DMS 273 (cell line): ENCODE measurements at regions not wholly inside any gene's neighbourhood (a gene's known extent, or its start where the extent isn't known, plus 50 kb on each side); places are given as distances from the start of the nearest gene placed in this dataset.

Experiments used
- DNase-seq: peaks from one replicate; lab custom pipeline; 2025; ENCODE audit not compliant: unreplicated experiment; lab: John Stamatoyannopoulos, UW

GRCh38 chr18:78677483-78678317 is 301.9 kb upstream of the SALL3 start:
- DNase-seq = no peak

DNA sequence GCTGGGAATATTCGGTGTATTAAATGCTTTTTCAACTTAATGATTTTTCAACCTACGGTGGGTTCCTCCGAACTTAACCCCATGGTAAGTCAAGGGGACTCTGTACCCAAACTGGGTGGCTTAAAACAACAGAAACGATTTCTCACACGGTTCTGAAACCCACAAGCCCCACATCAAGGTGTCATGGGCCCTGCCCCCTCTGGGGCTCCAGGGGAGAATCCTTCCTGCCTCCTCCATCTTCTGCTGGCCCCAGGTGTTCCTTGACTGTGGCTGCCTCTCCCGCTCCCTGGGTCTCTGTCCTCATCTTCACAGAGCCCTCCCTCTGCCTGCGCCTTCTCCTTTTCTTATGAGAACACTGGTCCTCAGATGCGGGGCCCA is 301.3 kb upstream of the SALL3 start:
- no peak for DNase-seq

- no peak for DNase-seq
These were observed 300.6 kb upstream of the SALL3 start for GRCh38 chr18:78679031-78679430.

GRCh38 chr18:78679613-78680260 is 299.9 kb upstream of the SALL3 start:
- no peak for DNase-seq

DNA sequence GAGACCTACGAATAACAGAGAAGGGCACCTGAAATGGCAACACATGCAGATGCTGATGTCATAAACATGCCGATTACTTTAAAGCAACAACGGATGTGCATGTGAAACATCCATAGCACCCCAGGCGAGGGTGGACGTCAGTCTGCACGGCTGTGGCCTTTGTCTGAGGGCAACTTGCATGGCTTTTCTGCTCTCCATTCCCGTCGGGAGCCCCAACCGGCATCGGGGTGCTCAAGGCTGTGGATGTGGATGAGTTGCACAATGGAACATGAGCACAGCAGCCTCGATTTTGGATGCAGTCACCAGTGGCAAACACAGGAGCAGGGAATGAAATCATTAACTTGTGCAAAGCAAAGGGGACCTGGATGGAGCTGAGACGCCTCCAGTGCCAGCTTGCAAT is 298.2 kb upstream of the SALL3 start:
- DNase-seq = no peak

- DNase-seq = no peak
These were observed 297.7 kb upstream of the SALL3 start for GRCh38 chr18:78681934-78682333.

DNA sequence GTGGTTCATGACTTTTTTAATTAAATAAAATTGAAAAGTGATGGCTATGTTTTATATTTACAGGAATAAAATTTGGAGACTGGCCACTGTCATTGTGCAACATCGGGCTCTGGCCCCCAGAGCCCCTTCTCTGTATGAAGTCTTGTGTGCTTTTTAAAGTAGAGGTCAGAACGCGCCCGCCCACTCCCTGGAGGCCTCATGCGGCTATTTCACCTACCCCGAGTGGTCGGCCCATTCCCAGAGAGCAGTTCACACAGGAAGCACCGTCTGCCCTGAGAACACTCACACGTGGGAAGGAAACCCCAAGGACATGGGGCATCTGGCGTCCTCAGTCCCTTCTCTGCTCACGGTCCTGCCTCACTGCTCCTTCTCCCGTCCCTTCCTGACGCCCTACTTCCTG is 296.9 kb upstream of the SALL3 start:
- no peak for DNase-seq

- no peak for DNase-seq
These were observed 296.2 kb upstream of the SALL3 start for GRCh38 chr18:78683191-78684010.

DNA sequence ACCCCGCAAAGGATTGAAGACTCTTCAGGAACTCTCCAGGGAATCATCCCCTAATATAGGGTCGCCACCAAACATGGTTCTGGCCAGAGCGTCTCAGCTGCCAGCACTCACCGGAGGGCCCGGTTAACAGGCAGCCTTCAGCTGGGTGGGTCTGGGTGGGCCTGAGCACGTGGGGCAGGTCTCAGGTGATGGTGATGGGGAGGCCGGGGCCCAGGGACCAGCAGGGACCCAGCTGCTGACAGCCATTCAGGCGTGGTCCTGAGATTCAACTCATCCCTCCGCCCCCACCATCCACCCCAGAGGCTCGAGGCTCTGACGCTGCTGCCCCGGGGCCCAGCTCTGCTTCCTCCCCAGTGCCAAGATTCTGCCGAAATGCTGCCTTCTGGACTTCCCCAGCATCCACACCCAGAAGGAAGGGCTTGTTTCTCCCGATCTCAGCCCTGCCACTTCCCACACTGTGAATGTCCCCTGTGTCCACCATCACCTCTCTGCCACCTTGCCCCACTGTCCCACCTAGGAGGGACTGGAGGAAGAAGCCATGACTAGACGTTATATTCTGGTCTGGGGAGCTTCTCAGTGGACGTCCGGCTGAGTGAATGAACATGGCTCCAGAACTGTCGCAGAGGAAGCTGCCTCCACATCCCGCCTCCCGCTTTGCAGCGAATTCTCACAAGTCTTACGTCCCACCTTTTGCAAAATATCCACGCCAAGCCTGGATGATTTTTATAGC is 294.2 kb upstream of the SALL3 start:
- DNase-seq = no peak

- no peak for DNase-seq
These were observed 293.6 kb upstream of the SALL3 start for GRCh38 chr18:78685980-78686530.

DNA sequence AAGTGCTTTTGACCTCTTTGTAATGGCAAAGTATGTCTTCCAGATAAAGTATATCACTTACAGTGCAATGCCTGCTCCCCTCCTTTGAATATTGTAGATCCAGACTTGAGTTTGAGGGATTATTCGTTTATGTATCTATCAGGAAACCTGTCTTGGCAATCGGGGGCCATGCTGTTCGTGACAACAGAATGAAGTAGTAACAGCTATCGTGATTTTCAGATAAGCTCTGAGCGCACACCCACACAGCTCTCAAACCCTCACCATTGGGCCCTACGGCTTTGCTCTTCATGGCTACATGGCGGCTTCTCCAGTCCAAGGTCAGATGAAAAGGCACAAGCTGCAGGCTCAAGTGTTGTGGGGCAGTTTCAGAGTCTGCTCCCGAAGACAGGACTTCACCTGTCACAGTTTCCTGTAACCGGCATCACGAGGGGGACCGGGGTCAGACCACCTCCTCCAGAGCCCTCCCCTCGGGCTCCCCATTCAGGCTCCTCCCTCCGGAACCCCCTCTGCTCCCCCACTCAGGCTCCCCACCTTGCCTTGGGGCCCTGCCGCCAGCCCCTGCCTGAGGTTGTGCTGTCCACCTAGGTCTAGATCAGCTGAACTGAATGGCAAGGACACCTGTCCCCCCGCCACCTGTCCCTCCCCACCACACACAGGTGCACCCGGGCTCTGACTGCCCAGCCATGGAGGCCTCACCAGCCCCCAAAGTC is 292.5 kb upstream of the SALL3 start:
- no peak for DNase-seq

DNA sequence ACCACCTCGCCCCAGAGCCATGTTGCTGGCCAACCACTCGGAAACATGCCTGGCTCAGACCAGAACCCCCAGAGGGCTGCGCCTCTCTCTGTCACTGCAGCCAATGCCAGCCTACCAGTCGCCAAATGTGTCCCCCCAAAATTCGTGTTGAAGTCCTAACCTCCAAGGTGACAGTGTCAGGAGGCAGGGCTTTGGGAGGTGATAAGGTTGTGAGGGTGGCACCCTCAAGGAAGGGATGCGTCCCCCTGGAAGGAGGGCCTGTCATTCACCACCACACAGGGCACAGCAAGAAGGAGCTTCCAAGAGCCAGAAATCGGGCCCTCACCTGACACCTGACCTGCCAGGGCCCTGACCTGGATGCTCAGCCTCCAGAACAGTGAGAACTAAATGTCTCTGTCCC is 291.9 kb upstream of the SALL3 start:
- no peak for DNase-seq

DNA sequence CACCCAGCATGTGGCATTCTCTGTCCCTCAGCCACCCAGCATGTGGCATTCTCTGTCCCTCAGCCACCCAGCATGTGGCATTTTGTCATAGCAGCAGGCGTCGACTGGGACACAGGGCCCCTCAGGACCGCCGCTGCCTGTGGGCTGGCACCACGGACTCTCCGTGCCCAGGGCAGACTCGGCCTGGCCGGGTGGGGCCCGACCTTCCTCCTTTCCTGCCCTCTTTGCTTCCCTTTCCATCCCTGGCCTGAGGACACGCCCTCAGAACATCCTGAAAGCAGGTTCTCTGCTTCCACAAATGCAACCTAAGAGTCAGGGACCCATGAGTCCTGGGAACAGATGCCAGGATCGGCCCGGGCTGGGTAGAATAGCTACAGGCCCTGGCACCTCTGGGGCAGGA is 291.4 kb upstream of the SALL3 start:
- no peak for DNase-seq

- DNase-seq = no peak
These were observed 290.7 kb upstream of the SALL3 start for GRCh38 chr18:78688916-78689315.

DNA sequence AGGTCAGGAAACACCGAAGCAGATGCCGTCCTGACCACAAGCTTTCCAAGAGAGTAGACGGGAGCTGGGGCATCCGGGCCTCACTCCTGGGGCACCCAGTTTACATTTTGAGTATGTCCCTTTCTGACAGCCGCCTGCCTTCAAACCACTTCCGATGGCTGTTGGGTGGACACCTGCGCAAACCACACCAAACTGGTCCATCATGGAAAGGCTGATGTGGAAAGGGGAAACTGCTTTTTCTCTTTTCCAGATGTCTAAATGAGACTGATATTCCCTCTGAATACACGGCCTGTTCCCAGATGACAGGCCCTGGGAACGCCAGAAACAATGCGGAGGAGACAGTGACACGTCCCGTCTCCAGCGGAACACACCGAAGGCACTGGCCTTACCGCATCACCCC is 290.0 kb upstream of the SALL3 start:
- DNase-seq = no peak

GRCh38 chr18:78692105-78692504 is 287.5 kb upstream of the SALL3 start:
- DNase-seq = no peak

DNA sequence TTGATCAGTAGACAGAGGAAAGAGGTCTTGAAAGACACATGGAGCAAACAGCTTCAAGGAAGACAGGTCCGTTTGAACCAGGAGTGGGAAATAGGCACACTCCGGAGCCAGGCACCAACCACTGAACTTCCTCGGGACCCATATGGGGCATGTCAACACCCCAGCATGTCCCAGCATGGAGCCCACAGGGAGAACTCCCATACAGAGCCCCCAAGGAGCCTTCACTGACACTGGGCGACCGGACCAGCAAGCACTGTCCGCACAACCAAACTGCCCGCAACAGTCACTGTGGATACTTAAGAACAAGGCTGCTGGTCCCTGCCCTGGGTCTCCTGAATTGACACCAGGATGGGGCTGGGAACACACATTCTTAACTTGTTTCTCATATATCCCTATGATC is 286.2 kb upstream of the SALL3 start:
- no peak for DNase-seq

GRCh38 chr18:78696698-78697435 is 282.8 kb upstream of the SALL3 start:
- no peak for DNase-seq

DNA sequence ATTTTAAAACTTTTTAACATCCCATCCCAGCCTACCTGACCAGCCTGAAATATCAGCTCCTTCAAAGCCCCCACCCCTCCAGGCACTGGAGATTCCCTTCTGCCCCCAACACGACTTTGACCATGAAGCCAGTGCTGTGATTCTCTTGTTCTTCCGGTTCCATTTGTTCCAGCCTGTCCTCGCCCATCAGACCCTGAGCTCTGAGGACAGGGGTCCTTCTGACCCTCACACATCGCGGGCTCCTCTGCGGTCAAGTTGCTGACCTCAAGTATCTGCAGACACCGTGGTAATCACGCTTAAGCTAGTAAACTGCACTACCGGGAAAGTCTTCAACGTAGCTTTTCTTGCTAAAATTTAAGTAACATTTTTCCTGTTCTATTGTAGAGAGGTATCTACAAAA is 282.2 kb upstream of the SALL3 start:
- no peak for DNase-seq

GRCh38 chr18:78698914-78699313 is 280.7 kb upstream of the SALL3 start:
- DNase-seq = no peak
